ENCODE measurements at regions not wholly inside any gene's neighbourhood (a gene's known extent, or its start where the extent isn't known, plus 50 kb on each side); places are given as distances from the start of the nearest gene placed in this dataset.
"Not testable (repeated sequence)": the region's sequence is repeated elsewhere in the genome, so short reads cannot be mapped to it uniquely, and the experiment has no call there.

- no peak for DNase-seq (ENCODE audit: low spot score)
These were observed 100.5 kb downstream of the SLC4A3 start for GRCh38 chr2:219727771-219728429.

- no peak for DNase-seq (ENCODE audit: low spot score)
These were observed 101.6 kb downstream of the SLC4A3 start for GRCh38 chr2:219728991-219729487.

GRCh38 chr2:219731173-219731572, 103.7 kb downstream of the SLC4A3 start:
- no peak for DNase-seq (ENCODE audit: low spot score)

- no peak for DNase-seq (ENCODE audit: low spot score)
These were observed 105.7 kb downstream of the SLC4A3 start for GRCh38 chr2:219733106-219733505.

- no peak for DNase-seq (ENCODE audit: low spot score)
These were observed 106.3 kb downstream of the SLC4A3 start for GRCh38 chr2:219733746-219734145.

GRCh38 chr2:219736209-219736608, 108.8 kb downstream of the SLC4A3 start:
- peak; percentile 25 for DNase-seq (ENCODE audit: low spot score)

GRCh38 chr2:219737270-219737691, 109.9 kb downstream of the SLC4A3 start:
- no peak for DNase-seq (ENCODE audit: low spot score)

- no peak for DNase-seq (ENCODE audit: low spot score)
These were observed 111.6 kb downstream of the SLC4A3 start for GRCh38 chr2:219739066-219739465.

GRCh38 chr2:219739866-219740440, 112.5 kb downstream of the SLC4A3 start:
- no peak for DNase-seq (ENCODE audit: low spot score)

- DNase-seq (ENCODE audit: low spot score): no peak
These were observed 116.1 kb downstream of the SLC4A3 start for GRCh38 chr2:219743548-219743947.

- no peak for DNase-seq (ENCODE audit: low spot score)
These were observed 116.6 kb downstream of the SLC4A3 start for GRCh38 chr2:219744066-219744465.

- DNase-seq (ENCODE audit: low spot score): no peak
These were observed 117.2 kb downstream of the SLC4A3 start for GRCh38 chr2:219744600-219744999.

GRCh38 chr2:219747637-219748036, 120.2 kb downstream of the SLC4A3 start:
- no peak for DNase-seq (ENCODE audit: low spot score)

GRCh38 chr2:219748671-219749570, 121.5 kb downstream of the SLC4A3 start:
- no peak for DNase-seq (ENCODE audit: low spot score)

GRCh38 chr2:219751121-219751520, 123.7 kb downstream of the SLC4A3 start:
- not testable (repeated sequence) for DNase-seq (ENCODE audit: low spot score)

- no peak for DNase-seq (ENCODE audit: low spot score)
These were observed 125.3 kb downstream of the SLC4A3 start for GRCh38 chr2:219752726-219753125.

- no peak for DNase-seq (ENCODE audit: low spot score)
These were observed 131.7 kb downstream of the SLC4A3 start for GRCh38 chr2:219758907-219759680.

- DNase-seq (ENCODE audit: low spot score): no peak
These were observed 132.4 kb downstream of the SLC4A3 start for GRCh38 chr2:219759801-219760200.

- no peak for DNase-seq (ENCODE audit: low spot score)
These were observed 137.9 kb downstream of the SLC4A3 start for GRCh38 chr2:219765231-219765911.

- no peak for DNase-seq (ENCODE audit: low spot score)
These were observed 139.2 kb downstream of the SLC4A3 start for GRCh38 chr2:219766658-219767057.

All from activated CD4-positive, alpha-beta T cell treated with anti-CD3 and anti-CD28 coated beads, Interleukin-2, Interleukin-4, amounts not matched to agents 100 ng/mL and 50 ng/mL, durations not matched to agents 16 hours and 8 hours (primary cell).